K562 (cell line): ENCODE measurements at regions not wholly inside any gene's neighbourhood (a gene's known extent, or its start where the extent isn't known, plus 50 kb on each side); places are given as distances from the start of the nearest gene placed in this dataset.

ENCODE experiments used
- ATAC-seq: fragments of 200-7000 bp; cut with Tn5 transposase; 3 replicates; pipeline ENCODE4 v1.9.1; 2020; ENCODE audit warnings: moderate library complexity
- BruUV-seq: library from RNA; stranded (reverse); fragments of 400-500 nt; replicated peaks from 2 replicates; lab custom pipeline; 2021; lab: Mats Ljungman, UMichigan
- CTCF ChIA-PET: fragments of 300-600 bp; formaldehyde crosslinking; extraction: SDS; loops from one replicate; lab custom pipeline; 2021; ENCODE audit warnings: low intra/inter-chr PET ratio; lab: Yijun Ruan, JAX
- POLR2A ChIA-PET: fragments of 300-600, 350-650 bp; sonication (Branson Sonifier 250); formaldehyde crosslinking; extraction: SDS; loops from one replicate; lab custom pipeline; 2021; ENCODE audit warnings: antibody characterized with exemption, inconsistent platforms; lab: Yijun Ruan, JAX
- DNase-seq, 4 experiments: peaks; one replicate each; pipeline versions ENCODE4 v3.0.0 to v3.0.0-alpha.2; 2011 to 2018; ENCODE audit warnings: low spot score in 3 of 4, mixed read lengths in 3 of 4; ENCODE audit errors: extremely low read depth in 1 of 4
- FAIRE-seq: peaks from 2 replicates; lab custom pipeline; 2011; peaks lifted over from hg19 to GRCh38; lab: Jason Lieb, UNC
- H2AFZ ChIP-seq: 2 replicates; pipeline ENCODE4 v1.6.0; 2011; ENCODE audit warnings: low read depth, low read length, control low read depth, inconsistent platforms
- H3K27ac ChIP-seq: fragments of 200-600 bp; 3 replicates; pipeline ENCODE4 v1.8.0; 2011; ENCODE audit warnings: low read depth, mild to moderate bottlenecking, control low read depth, inconsistent platforms, low read length, moderate library complexity, mixed read lengths; ENCODE audit errors: extremely low read depth
- H3K27me3 ChIP-seq, 2 experiments: fragments of 300-600 bp in 1 of 2; 2 replicates in 1 of 2; 3 replicates in 1 of 2; pipeline versions ENCODE4 v1.6.0 to v1.8.0; 2011; ENCODE audit warnings: inconsistent platforms in 2 of 2, low read length in 2 of 2, mild to moderate bottlenecking in 1 of 2, mixed read lengths in 1 of 2, moderate library complexity in 1 of 2; ENCODE audit not compliant: control insufficient read depth in 2 of 2, insufficient read depth in 2 of 2
- H3K36me3 ChIP-seq: fragments of 300-600 bp; 3 replicates; pipeline ENCODE4 v1.8.0; 2011; ENCODE audit warnings: mild to moderate bottlenecking, low read length, inconsistent platforms; ENCODE audit not compliant: control insufficient read depth, insufficient read depth
- H3K4me1 ChIP-seq, 2 experiments: fragments of 200-600 bp in 1 of 2; replicated peaks in 1 of 2; 2 replicates in 1 of 2; 3 replicates in 1 of 2; pipeline versions ENCODE4 v1.5.1 to v1.8.0; 2011; ENCODE audit warnings: inconsistent platforms in 2 of 2, low read length in 2 of 2, mild to moderate bottlenecking in 1 of 2, mixed read lengths in 1 of 2, moderate library complexity in 1 of 2; ENCODE audit not compliant: control insufficient read depth in 2 of 2, insufficient read depth in 2 of 2
- H3K4me2 ChIP-seq: 2 replicates; pipeline ENCODE4 v1.6.1; 2011; ENCODE audit warnings: low read length, control low read depth, inconsistent platforms, mixed read lengths; ENCODE audit not compliant: insufficient read depth
- H3K4me3 ChIP-seq: fragments of 200-600 bp; sonication (generic), shearing (Covaris generic); 2 replicates; pipeline ENCODE4 v1.5.1; 2016; ENCODE audit warnings: control low read depth, inconsistent platforms
- H3K79me2 ChIP-seq: fragments of 200-600 bp; 3 replicates; pipeline ENCODE4 v1.8.0; 2011; ENCODE audit warnings: low read length, inconsistent platforms; ENCODE audit not compliant: control insufficient read depth, insufficient read depth
- H3K9ac ChIP-seq, 2 experiments: 2 replicates each; pipeline versions ENCODE4 v1.6.0 to v1.6.1; 2011; ENCODE audit warnings: low read depth in 2 of 2, low read length in 2 of 2, control low read depth in 1 of 2, inconsistent platforms in 1 of 2, mild to moderate bottlenecking in 1 of 2, mixed read lengths in 1 of 2; ENCODE audit not compliant: insufficient read depth in 1 of 2
- H3K9me1 ChIP-seq: one replicate; pipeline ENCODE4 v1.6.0; 2011; ENCODE audit warnings: inconsistent platforms, mild to moderate bottlenecking, low read length, moderate library complexity; ENCODE audit not compliant: control insufficient read depth, insufficient read depth
- H3K9me3 ChIP-seq: replicated peaks from 2 replicates; pipeline ENCODE4 v1.5.1; 2011; ENCODE audit warnings: low read depth, low read length, inconsistent platforms; ENCODE audit not compliant: control insufficient read depth, insufficient read depth
- H4K20me1 ChIP-seq: replicated peaks from 2 replicates; pipeline ENCODE4 v1.6.1; 2011; ENCODE audit warnings: low read length, inconsistent platforms, mixed read lengths; ENCODE audit not compliant: control insufficient read depth, insufficient read depth
- CBFB ChIP-seq: sonication (generic); formaldehyde crosslinking; IDR thresholded peaks from 2 replicates; pipeline ENCODE4 v1.4.0; 2020; ENCODE audit warnings: mild to moderate bottlenecking, missing genetic modification reagents
- DIDO1 ChIP-seq: fragments of 450-650 bp; IDR thresholded peaks from 2 replicates; pipeline ENCODE4 v1.6.1; 2016; ENCODE audit warnings: low read depth, missing biosample characterization, missing genetic modification characterization
- HES1 ChIP-seq: fragments of 450-650 bp; IDR thresholded peaks from 2 replicates; pipeline ENCODE4 v1.6.1; 2016; ENCODE audit warnings: low read depth, mild to moderate bottlenecking, moderate library complexity
- KLF6 ChIP-seq: fragments of 250-450 bp; sonication (Bioruptor Pico); IDR thresholded peaks from 2 replicates; pipeline ENCODE4 v1.4.0; 2020; ENCODE audit warnings: mild to moderate bottlenecking, moderate library complexity, borderline replicate concordance
- MBD1 ChIP-seq: fragments of 250-450 bp; sonication (Bioruptor Pico); IDR thresholded peaks from 2 replicates; pipeline ENCODE4 v1.8.0; 2022; ENCODE audit warnings: inconsistent platforms
- NCOA6 ChIP-seq: fragments of 450-650 bp; IDR thresholded peaks from 2 replicates; pipeline ENCODE4 v1.6.1; 2017; ENCODE audit warnings: mild to moderate bottlenecking
- SIRT6 ChIP-seq: IDR thresholded peaks from one replicate; pipeline ENCODE4 v1.6.1; 2012; ENCODE audit warnings: low read depth, mild to moderate bottlenecking, control low read depth, inconsistent platforms, low read length, moderate library complexity
- SMARCE1 ChIP-seq: fragments of 450-650 bp; IDR thresholded peaks from 2 replicates; pipeline ENCODE4 v1.7.1; 2016; ENCODE audit warnings: mild to moderate bottlenecking
- ZEB2 ChIP-seq: fragments of 450-650 bp; IDR thresholded peaks from 2 replicates; pipeline ENCODE4 v1.6.1; 2016
- ZNF76 ChIP-seq: fragments of 250-450 bp; sonication (Bioruptor Pico); IDR thresholded peaks from 2 replicates; pipeline ENCODE4 v1.4.0; 2020; ENCODE audit warnings: mild to moderate bottlenecking, moderate library complexity, borderline replicate concordance
- WGBS: fragments of 100-300 bp; shearing (Covaris generic); methylation state at CpG from one replicate; pipeline ENCODE4 v1.1.6; 2016; ENCODE audit warnings: low coverage, mixed read lengths; ENCODE audit not compliant: insufficient coverage; ENCODE audit errors: missing lambda C conversion rate; 5-methylcytosine and 5-hydroxymethylcytosine counted together
- in situ Hi-C: fragments of 300-500 bp; cut with MboI; formaldehyde crosslinking; loops from 4 replicates; pipeline ENCODE4 v1.15.0; 2018; ENCODE audit warnings: inconsistent platforms, mixed read lengths
- intact Hi-C: fragments of 100-400 bp; cut with micrococcal nuclease; formaldehyde crosslinking; loops from 2 replicates; pipeline ENCODE4 v1.14.2; 2022

- WGBS, result 0% methylated on average over 6 of the region's 6 CpGs
- no TSS peak for BruUV-seq
- Histone ChIP-seq H3K79me2 (no peaks in the 10 kb centered on the region), H3K4me2 (no peak overlapping the region), H3K27me3 (peaks cover 9 to 54% of the 10 kb centered on the region in 2 experiments; a peak in 3 of 5 replicates), H2AFZ (no peak overlapping the region), H3K9me1 (no peaks in the 10 kb centered on the region), H3K27ac (no peak overlapping the region), H3K4me3 (no peak overlapping the region), H4K20me1 (no peaks in the 10 kb centered on the region; the same call in 1 of the 2 replicates), H3K9ac (no peak overlapping the region), H3K36me3 (no peaks in the 10 kb centered on the region), H3K9me3 (no peaks in the 10 kb centered on the region), H3K4me1 (no peaks in the 10 kb centered on the region)
- TF ChIP-seq SMARCE1, result no peak
- no peak for TF ChIP-seq DIDO1 (tag)
- no peak for TF ChIP-seq CBFB
- no peak for TF ChIP-seq ZEB2
- DNase-seq (no peak), FAIRE-seq (no peak), ATAC-seq (no peak)
- in situ Hi-C loops, result no loop called here
- intact Hi-C loops, result loop anchor here (10.0 kb wide), 1 partner anchor 344 kb away; no protein-coding TSS in a partner anchor
- POLR2A ChIA-PET, result interaction anchor here (0.5 kb wide), 1 partner anchor 398 kb away, joined by 3 read pairs; no protein-coding TSS in a partner anchor
- CTCF ChIA-PET, result no interaction called here
Measured at GRCh38 chr10:78850644-78851435, 217.9 kb upstream of the ZMIZ1 start.

- Histone ChIP-seq H2AFZ (no peak overlapping the region), H3K4me1 (no peaks in the 10 kb centered on the region), H3K4me2 (no peak overlapping the region), H4K20me1 (no peaks in the 10 kb centered on the region; the same call in 1 of the 2 replicates), H3K4me3 (no peak overlapping the region), H3K27me3 (peaks cover 7 to 49% of the 10 kb centered on the region in 2 experiments; a peak in 3 of 5 replicates), H3K27ac (no peak overlapping the region), H3K9me1 (no peaks in the 10 kb centered on the region), H3K36me3 (no peaks in the 10 kb centered on the region), H3K79me2 (no peaks in the 10 kb centered on the region), H3K9me3 (no peaks in the 10 kb centered on the region), H3K9ac (no peak overlapping the region)
- DNase-seq (no peak), ATAC-seq (no peak), FAIRE-seq (no peak)
- CTCF ChIA-PET, result no interaction called here
- POLR2A ChIA-PET, result no interaction called here
- WGBS, result 3% methylated on average over 4 of the region's 4 CpGs
- in situ Hi-C loops (no loop called here), intact Hi-C loops (loop anchor here (10.0 kb wide), 1 partner anchor 343 kb away; no protein-coding TSS in a partner anchor)
- BruUV-seq, result no TSS peak
- TF ChIP-seq SIRT6, result no peak
- no peak for TF ChIP-seq KLF6 (CRISPR knock-in tag)
- no peak for TF ChIP-seq HES1
- no peak for TF ChIP-seq NCOA6
- TF ChIP-seq ZEB2, result no peak
- no peak for TF ChIP-seq ZNF76 (CRISPR knock-in tag)
- TF ChIP-seq MBD1, result no peak
Measured at GRCh38 chr10:78851647-78852046, 217.1 kb upstream of the ZMIZ1 start.
